A549 (cell line): ENCODE measurements at regions not wholly inside any gene's neighbourhood (a gene's known extent, or its start where the extent isn't known, plus 50 kb on each side); places are given as distances from the start of the nearest gene placed in this dataset.
A peak's percentile ranks its signal among the peaks of the same experiment; 100 is the strongest.
"Not testable (repeated sequence)": the region's sequence is repeated elsewhere in the genome, so short reads cannot be mapped to it uniquely, and the experiment has no call there.

Experiments used
- ATAC-seq, 2 experiments: fragments of 200-7000 bp in 1 of 2; fragments of >200 bp in 1 of 2; cut with Nextera tagmentation in 1 of 2; cut with Tn5 transposase in 1 of 2; 3 replicates each; pipeline versions ENCODE4 v1.8.0 to v1.9.1; 2018 to 2020; ENCODE audit warnings: mild to moderate bottlenecking in 1 of 2, moderate library complexity in 1 of 2
- CTCF ChIA-PET: fragments of 300-600 bp; sonication (Branson Sonifier 250); formaldehyde crosslinking; extraction: SDS; loops from one replicate; lab custom pipeline; 2021; ENCODE audit warnings: antibody characterized with exemption, inconsistent platforms; lab: Yijun Ruan, JAX
- POLR2A ChIA-PET: fragments of 350-600 bp; formaldehyde crosslinking; extraction: SDS; loops from one replicate; lab custom pipeline; 2021; ENCODE audit warnings: antibody characterized with exemption, inconsistent platforms; lab: Yijun Ruan, JAX
- DNase-seq, 2 experiments: peaks; one replicate each; pipeline versions ENCODE4 v3.0.0 to v3.0.0-alpha.2; 2011 to 2016; ENCODE audit warnings: low read depth in 1 of 2, low spot score in 1 of 2
- FAIRE-seq: peaks from 2 replicates; lab custom pipeline; 2011; peaks lifted over from hg19 to GRCh38; lab: Jason Lieb, UNC
- H3K27ac ChIP-seq, 2 experiments: fragments of >200 bp; sonication (Bioruptor Twin); formaldehyde crosslinking; 3 replicates each; pipeline ENCODE4 v1.5.1; 2016 to 2017
- H3K4me1 ChIP-seq: fragments of >200 bp; sonication (Bioruptor Twin); formaldehyde crosslinking; 3 replicates; pipeline ENCODE4 v1.6.1; 2016
- H3K4me2 ChIP-seq: fragments of >200 bp; sonication (Bioruptor Twin); formaldehyde crosslinking; 3 replicates; pipeline ENCODE4 v1.6.1; 2016
- H3K4me3 ChIP-seq: fragments of >200 bp; sonication (Bioruptor Twin); formaldehyde crosslinking; 3 replicates; pipeline ENCODE4 v1.5.1; 2016
- H3K9me3 ChIP-seq: fragments of >200 bp; sonication (Bioruptor Twin); formaldehyde crosslinking; 3 replicates; pipeline ENCODE4 v1.6.1; 2016
- CBX2 ChIP-seq: fragments of 200-600 bp; sonication (generic); IDR thresholded peaks from 2 replicates; pipeline ENCODE4 v1.6.1; 2016; ENCODE audit warnings: low read depth, mild to moderate bottlenecking, borderline replicate concordance
- CBX8 ChIP-seq: fragments of 200-600 bp; sonication (generic); IDR thresholded peaks from 2 replicates; pipeline ENCODE4 v1.6.1; 2016
- CHD2 ChIP-seq: fragments of 150-350 bp; IDR thresholded peaks from 2 replicates; pipeline ENCODE4 v1.6.1; 2014; ENCODE audit warnings: low read length; ENCODE audit not compliant: partially characterized antibody
- HES2 ChIP-seq: fragments of >200 bp; sonication (Bioruptor Twin); formaldehyde crosslinking; IDR thresholded peaks from 2 replicates; pipeline ENCODE4 v1.6.1; 2016
- HEYL ChIP-seq: fragments of 250-450 bp; sonication (Bioruptor Pico); IDR thresholded peaks from 2 replicates; pipeline ENCODE4 v1.8.0; 2021; ENCODE audit warnings: mild to moderate bottlenecking, moderate library complexity
- HMGXB4 ChIP-seq: fragments of 250-450 bp; sonication (Bioruptor Pico); IDR thresholded peaks from 2 replicates; pipeline ENCODE4 v1.5.0; 2021; ENCODE audit warnings: mild to moderate bottlenecking, moderate library complexity, borderline replicate concordance
- HOXB5 ChIP-seq: fragments of 250-450 bp; sonication (Bioruptor Pico); IDR thresholded peaks from 2 replicates; pipeline ENCODE4 v1.5.0; 2020; ENCODE audit warnings: mild to moderate bottlenecking, moderate library complexity
- JUNB ChIP-seq: fragments of >200 bp; sonication (Bioruptor Twin); formaldehyde crosslinking; IDR thresholded peaks from 2 replicates; pipeline ENCODE4 v1.6.1; 2016
- KDM5A ChIP-seq: fragments of 200-600 bp; sonication (generic); IDR thresholded peaks from 2 replicates; pipeline ENCODE4 v1.6.1; 2016; ENCODE audit warnings: antibody characterized with exemption, mild to moderate bottlenecking
- MAFK ChIP-seq: fragments of 450-650 bp; IDR thresholded peaks from 2 replicates; pipeline ENCODE4 v1.6.1; 2014; ENCODE audit not compliant: partially characterized antibody
- MAX ChIP-seq: IDR thresholded peaks from 2 replicates; pipeline ENCODE4 v1.6.1; 2012
- MYC ChIP-seq: IDR thresholded peaks from 2 replicates; pipeline ENCODE4 v1.6.1; 2012; ENCODE audit warnings: mild to moderate bottlenecking, inconsistent platforms, low read length, improper control_type of control experiment, borderline replicate concordance
- POLR2AphosphoS2 ChIP-seq: conservative IDR thresholded peaks from 2 replicates; pipeline ENCODE4 v1.6.1; 2012; ENCODE audit warnings: low read length, improper control_type of control experiment, inconsistent platforms
- RAD21 ChIP-seq, 2 experiments: fragments of >200 bp in 1 of 2; sonication (Bioruptor Twin) in 1 of 2; formaldehyde crosslinking in 1 of 2; IDR thresholded peaks in 1 of 2; conservative IDR thresholded peaks in 1 of 2; 2 replicates in 1 of 2; 3 replicates in 1 of 2; pipeline ENCODE4 v1.6.1; 2012 to 2018; ENCODE audit warnings: inconsistent platforms in 1 of 2
- RCOR1 ChIP-seq: fragments of 150-350 bp; IDR thresholded peaks from 2 replicates; pipeline ENCODE4 v1.6.1; 2014; ENCODE audit warnings: antibody characterized with exemption, low read length, low read depth
- TFCP2L1 ChIP-seq: fragments of 250-450 bp; sonication (Bioruptor Pico); IDR thresholded peaks from 2 replicates; pipeline ENCODE4 v1.5.0; 2021; ENCODE audit warnings: mild to moderate bottlenecking
- USF2 ChIP-seq: fragments of 450-650 bp; IDR thresholded peaks from 2 replicates; pipeline ENCODE4 v1.6.1; 2014; ENCODE audit warnings: antibody characterized with exemption
- ZFP36 ChIP-seq: fragments of 450-650 bp; IDR thresholded peaks from 2 replicates; pipeline ENCODE4 v1.6.1; 2014; ENCODE audit warnings: borderline replicate concordance; ENCODE audit not compliant: partially characterized antibody
- WGBS: methylation state at CpG from one replicate; pipeline ENCODE4 v1.1.6; 2017; ENCODE audit errors: missing lambda C conversion rate; 5-methylcytosine and 5-hydroxymethylcytosine counted together

- H3K27ac ChIP-seq, ATAC-seq, DNase-seq, H3K4me3 ChIP-seq, H3K4me1 ChIP-seq, POLR2A ChIA-PET, H3K4me2 ChIP-seq, FAIRE-seq: not testable (repeated sequence)
- WGBS: 13% methylated on average over 1 of the region's 1 CpG
- CTCF ChIA-PET: interaction anchor here (0.6 to 1.5 kb wide), 3 partner anchors 14 to 190 kb away, joined by 3 to 4 read pairs (median 3); no protein-coding TSS in a partner anchor
- H3K9me3 ChIP-seq: peaks cover 14% of the 10 kb centered on the region; the same call in 2 of the 3 replicates
- peak; percentile 79 for TF ChIP-seq MAFK
These were observed 144.2 kb upstream of the XIRP2 start for GRCh38 chr2:166744117-166744516.

- H3K4me1 ChIP-seq, ATAC-seq, H3K27ac ChIP-seq, FAIRE-seq, H3K4me3 ChIP-seq, POLR2A ChIA-PET, H3K4me2 ChIP-seq: not testable (repeated sequence)
- H3K9me3 ChIP-seq: peaks cover 14% of the 10 kb centered on the region; the same call in 2 of the 3 replicates
- CTCF ChIA-PET: interaction anchor here (1.5 kb wide), 1 partner anchor 14 kb away, joined by 3 read pairs; no protein-coding TSS in a partner anchor
- 54% methylated on average over 10 of the region's 10 CpGs for WGBS
- peak in 1 of 2 experiments; percentile 4 for DNase-seq
These were observed 144.8 kb upstream of the XIRP2 start for GRCh38 chr2:166743482-166743881.

- Histone ChIP-seq H3K4me1 (no peaks in the 10 kb centered on the region), H3K4me2 (no peak overlapping the region), H3K4me3 (no peak overlapping the region), H3K27ac (no peak overlapping the region), H3K9me3 (no peaks in the 10 kb centered on the region)
- ChIA-PET POLR2A (no interaction called here), CTCF (no interaction called here)
- DNase-seq (no peak), FAIRE-seq (no peak), ATAC-seq (no peak)
- TF ChIP-seq HMGXB4 (no peak), ZFP36 (no peak), POLR2AphosphoS2 (no peak), CHD2 (no peak), USF2 (no peak), TFCP2L1 (CRISPR knock-in tag) (no peak), HEYL (CRISPR knock-in tag) (no peak), CBX2 (no peak), KDM5A (no peak), RAD21 (conservative IDR thresholded peaks at IDR 0.05 in 1 of 2, IDR thresholded peaks at IDR 0.05 in 1 of 2) (no peak), MAX (no peak), MYC (no peak), HOXB5 (CRISPR knock-in tag) (no peak), CBX8 (no peak), JUNB (no peak), RCOR1 (no peak), HES2 (no peak)
- 18% methylated on average over 2 of the region's 2 CpGs for WGBS
These were observed 161.2 kb upstream of the XIRP2 start for GRCh38 chr2:166727095-166727494.
